Breast epithelium (tissue), 3 donors: ENCODE measurements at regions not wholly inside any gene's neighbourhood (a gene's known extent, or its start where the extent isn't known, plus 50 kb on each side); places are given as distances from the start of the nearest gene placed in this dataset.

ENCODE experiments used
- CTCF ChIP-seq, 3 donors: fragments of 450-650 bp; IDR thresholded peaks; one replicate each; pipeline ENCODE4 v1.5.1; 2016 to 2017; ENCODE audit warnings: antibody characterized with exemption in 3 of 3, mild to moderate bottlenecking in 3 of 3, moderate library complexity in 3 of 3
- POLR2A ChIP-seq: fragments of 450-650 bp; IDR thresholded peaks from one replicate; pipeline ENCODE4 v1.6.1; 2016; ENCODE audit warnings: antibody characterized with exemption, mild to moderate bottlenecking, moderate library complexity
- POLR2AphosphoS5 ChIP-seq, 3 donors: sonication (generic); formaldehyde crosslinking; IDR thresholded peaks; one replicate each; pipeline ENCODE4 v1.6.1; 2017; ENCODE audit warnings: antibody characterized with exemption in 3 of 3

GRCh38 chr2:41543726-41544125 lies 504.1 kb upstream of the PKDCC start:
- TF ChIP-seq CTCF (IDR thresholded peaks at IDR 0.05) (no peak), POLR2AphosphoS5 (IDR thresholded peaks at IDR 0.05) (no peak), POLR2A (no peak)
